Tibial nerve (tissue), 4 donors: ENCODE measurements at regions not wholly inside any gene's neighbourhood (a gene's known extent, or its start where the extent isn't known, plus 50 kb on each side); places are given as distances from the start of the nearest gene placed in this dataset.

ENCODE experiments used
- CTCF ChIP-seq, 5 experiments: fragments of 200-600 bp in 3 of 5; fragments of 450-650 bp in 2 of 5; sonication (generic) in 3 of 5; IDR thresholded peaks; one replicate each; pipeline ENCODE4 v1.5.1; 2016 to 2019; ENCODE audit warnings: antibody characterized with exemption in 5 of 5, mild to moderate bottlenecking in 3 of 5, moderate library complexity in 2 of 5
- EP300 ChIP-seq, 2 donors: sonication (generic); formaldehyde crosslinking; IDR thresholded peaks; one replicate each; pipeline ENCODE4 v1.6.1; 2017; ENCODE audit warnings: antibody characterized with exemption in 2 of 2, mild to moderate bottlenecking in 1 of 2
- POLR2A ChIP-seq, 2 donors: fragments of 450-650 bp; IDR thresholded peaks; one replicate each; pipeline ENCODE4 v1.6.1; 2017; ENCODE audit warnings: antibody characterized with exemption in 2 of 2, mild to moderate bottlenecking in 2 of 2, moderate library complexity in 2 of 2

- TF ChIP-seq CTCF (IDR thresholded peaks at IDR 0.05) (no peak), EP300 (IDR thresholded peaks at IDR 0.05) (no peak), POLR2A (IDR thresholded peaks at IDR 0.05) (no peak)
Observed at GRCh38 chr2:215613888-215614287, 178.0 kb upstream of the FN1 start.
